GM10266 (cell line): ENCODE measurements at regions not wholly inside any gene's neighbourhood (a gene's known extent, or its start where the extent isn't known, plus 50 kb on each side); places are given as distances from the start of the nearest gene placed in this dataset.

Experiments
- DNase-seq: peaks from one replicate; pipeline ENCODE4 v3.0.0; 2012; ENCODE audit errors: extremely low spot score
- TF ChIP-seq, protein P1 (sequence below): IDR thresholded peaks from 2 replicates; pipeline ENCODE4 v1.5.1; 2012; ENCODE audit warnings: mild to moderate bottlenecking, low read depth; ENCODE audit not compliant: control insufficient read depth, insufficient read depth; ENCODE audit errors: missing control alignments

- DNase-seq, result no peak
- TF ChIP-seq, protein P1, sequence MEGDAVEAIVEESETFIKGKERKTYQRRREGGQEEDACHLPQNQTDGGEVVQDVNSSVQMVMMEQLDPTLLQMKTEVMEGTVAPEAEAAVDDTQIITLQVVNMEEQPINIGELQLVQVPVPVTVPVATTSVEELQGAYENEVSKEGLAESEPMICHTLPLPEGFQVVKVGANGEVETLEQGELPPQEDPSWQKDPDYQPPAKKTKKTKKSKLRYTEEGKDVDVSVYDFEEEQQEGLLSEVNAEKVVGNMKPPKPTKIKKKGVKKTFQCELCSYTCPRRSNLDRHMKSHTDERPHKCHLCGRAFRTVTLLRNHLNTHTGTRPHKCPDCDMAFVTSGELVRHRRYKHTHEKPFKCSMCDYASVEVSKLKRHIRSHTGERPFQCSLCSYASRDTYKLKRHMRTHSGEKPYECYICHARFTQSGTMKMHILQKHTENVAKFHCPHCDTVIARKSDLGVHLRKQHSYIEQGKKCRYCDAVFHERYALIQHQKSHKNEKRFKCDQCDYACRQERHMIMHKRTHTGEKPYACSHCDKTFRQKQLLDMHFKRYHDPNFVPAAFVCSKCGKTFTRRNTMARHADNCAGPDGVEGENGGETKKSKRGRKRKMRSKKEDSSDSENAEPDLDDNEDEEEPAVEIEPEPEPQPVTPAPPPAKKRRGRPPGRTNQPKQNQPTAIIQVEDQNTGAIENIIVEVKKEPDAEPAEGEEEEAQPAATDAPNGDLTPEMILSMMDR, result no peak
Measured at GRCh38 chr7:98040626-98041360, 50.8 kb upstream of the OCM2 start.

DNA sequence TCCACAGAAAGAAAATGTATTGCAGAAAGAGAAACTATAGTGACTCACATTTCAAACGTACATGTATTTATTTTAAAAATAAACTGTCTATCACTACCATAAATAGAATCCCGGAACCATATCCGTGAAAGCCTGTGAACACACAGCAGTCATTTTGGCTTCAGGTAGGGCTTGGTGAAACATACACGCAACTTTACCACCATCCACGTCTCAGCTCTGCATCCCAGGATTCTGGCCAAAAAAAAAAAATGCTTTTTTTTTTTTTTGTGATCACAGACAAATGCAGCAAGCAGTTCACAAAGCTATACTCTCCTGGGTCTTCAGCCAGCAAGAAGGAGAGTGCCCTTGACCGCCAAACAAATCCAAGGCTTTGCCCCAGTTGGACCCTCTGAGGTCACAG is 56.8 kb upstream of the OCM2 start:
- TF ChIP-seq, protein P1, result no peak
- DNase-seq, result no peak

- no peak for DNase-seq
- TF ChIP-seq, protein P1, result no peak
Measured at GRCh38 chr7:98049034-98049433, 57.6 kb upstream of the LMTK2 start.

DNA sequence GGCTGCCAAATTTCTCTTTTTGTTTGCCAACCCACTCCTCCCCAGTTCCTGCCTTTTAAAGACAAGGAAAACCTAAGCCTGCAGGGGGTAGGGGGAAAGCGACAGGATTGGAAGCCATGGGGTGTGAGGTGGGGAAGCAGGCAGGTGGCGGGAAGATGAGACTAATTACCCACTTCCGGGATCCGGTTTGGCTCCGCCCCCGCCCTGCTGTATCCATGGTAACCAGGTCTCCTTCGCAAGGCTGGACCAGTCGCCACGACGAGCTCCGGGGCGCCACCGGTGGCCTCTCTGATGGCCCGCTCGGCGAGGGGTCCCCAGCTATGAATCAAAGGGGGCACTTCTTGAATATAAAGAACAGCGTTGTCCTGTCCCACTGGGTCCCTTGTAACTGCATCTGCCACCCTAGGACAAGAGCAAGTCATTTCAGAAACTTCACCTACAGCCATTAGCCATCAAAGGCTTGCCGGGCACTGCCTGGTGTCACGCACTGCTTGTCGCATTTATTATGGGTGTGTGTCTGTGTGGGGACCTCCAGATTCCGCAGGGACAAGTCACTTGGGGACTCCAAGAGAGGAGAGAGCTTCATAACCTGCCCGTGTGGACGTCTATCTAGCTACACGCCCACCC is 55.4 kb upstream of the LMTK2 start:
- DNase-seq, result peak; percentile 22

GRCh38 chr7:98054585-98054984 is 52.1 kb upstream of the LMTK2 start:
- TF ChIP-seq, protein P1, result no peak
- no peak for DNase-seq

More for the DNA sequence above, 55.4 kb upstream of the LMTK2 start:
- TF ChIP-seq, protein P1, result no peak

GRCh38 chr7:98056580-98056979 is 50.1 kb upstream of the LMTK2 start:
- TF ChIP-seq, protein P1, result no peak
- no peak for DNase-seq
